ENCODE measurements at regions not wholly inside any gene's neighbourhood (a gene's known extent, or its start where the extent isn't known, plus 50 kb on each side); places are given as distances from the start of the nearest gene placed in this dataset.

DNA sequence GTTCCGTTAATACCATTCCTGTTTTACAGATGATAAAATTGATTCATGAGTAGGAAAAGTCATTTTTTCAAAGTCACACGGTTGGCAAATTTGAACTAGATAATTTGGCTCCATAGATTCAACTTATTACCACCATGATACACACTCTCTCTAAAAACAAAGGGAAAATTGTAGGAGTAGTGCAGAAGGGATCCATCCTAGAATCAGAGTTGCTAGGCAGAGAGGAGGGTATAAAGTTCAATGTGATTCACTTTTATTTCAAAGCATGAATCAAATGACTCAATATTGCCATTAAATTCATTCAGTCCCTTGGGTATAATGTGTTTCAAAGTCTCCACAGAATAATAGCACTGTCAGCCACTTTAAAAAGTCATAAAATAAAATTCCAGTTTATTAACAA is 747.2 kb upstream of the ACO1 start:
- Histone ChIP-seq H4K12ac (ENCODE audit: low read depth, low read length) (no peak overlapping the region), H2AK5ac (ENCODE audit: low read length) (no peak overlapping the region), H3K27me3 (ENCODE audit: insufficient read depth, low read length) (no peaks in the 10 kb centered on the region), H2BK12ac (ENCODE audit: low read length) (no peak overlapping the region), H3K14ac (ENCODE audit: low read length) (no peak overlapping the region), H3K79me2 (ENCODE audit: control insufficient read depth, insufficient read depth, low read length, poor library complexity) (no peaks in the 10 kb centered on the region), H3K9me3 (ENCODE audit: insufficient read depth, low read depth, low read length) (no peaks in the 10 kb centered on the region), H2AFZ (ENCODE audit: insufficient read depth, low read length, poor library complexity) (no peak overlapping the region), H3K18ac (ENCODE audit: low read length) (no peak overlapping the region), H3K79me1 (ENCODE audit: low read length) (no peaks in the 10 kb centered on the region), H3K4me2 (ENCODE audit: low read length) (no peak overlapping the region), H3K4me3 (ENCODE audit: low read depth, low read length) (no peak overlapping the region), H4K91ac (ENCODE audit: low read depth, low read length) (no peak overlapping the region), H3K23ac (ENCODE audit: low read length) (no peak overlapping the region), H3K9ac (ENCODE audit: low read length) (no peak overlapping the region), H2BK120ac (ENCODE audit: insufficient read depth, low read length, poor library complexity) (no peak overlapping the region), H3K36me3 (ENCODE audit: control insufficient read depth in 1 of 2, insufficient read depth in 2 of 2, low read length in 2 of 2) (no peaks in the 10 kb centered on the region), H3K4ac (ENCODE audit: low read depth, low read length) (no peak overlapping the region), H4K8ac (ENCODE audit: low read depth, low read length) (no peak overlapping the region), H2BK5ac (ENCODE audit: low read depth, low read length, poor library complexity) (no peak overlapping the region), H3K4me1 (ENCODE audit: control insufficient read depth in 1 of 2, insufficient read depth in 2 of 2, low read length in 2 of 2) (no peaks in the 10 kb centered on the region), H3K27ac (ENCODE audit: low read depth, low read length) (no peak overlapping the region)
- no CpG with 5 or more reads among the region's 2 CpGs for WGBS (ENCODE audit: extremely low coverage, insufficient coverage, insufficient read length)
- DNase-seq = no peak

DNA sequence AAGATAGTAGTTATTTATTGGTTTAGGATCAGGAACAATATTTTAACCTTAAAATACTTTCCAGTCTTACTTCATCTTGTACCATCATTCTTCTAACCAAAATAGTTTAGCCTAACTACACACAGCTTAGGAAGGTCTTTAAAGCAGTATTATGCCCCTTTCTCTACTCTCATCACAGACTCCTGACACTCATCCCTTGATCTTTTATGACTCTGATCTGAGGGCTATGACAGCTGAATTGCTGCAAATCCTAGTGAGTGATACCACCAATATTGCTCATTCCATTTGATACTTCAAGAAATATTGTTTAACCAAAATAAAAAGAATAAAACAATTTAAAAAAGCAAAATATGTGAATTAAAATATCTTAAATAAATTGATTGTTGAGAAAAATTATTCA is 746.6 kb upstream of the ACO1 start:
- no peak overlapping the region for H2BK12ac ChIP-seq (ENCODE audit: low read length)
- H2AFZ ChIP-seq (ENCODE audit: insufficient read depth, low read length, poor library complexity) = no peak overlapping the region
- no peak overlapping the region for H2BK120ac ChIP-seq (ENCODE audit: insufficient read depth, low read length, poor library complexity)
- H3K9me3 ChIP-seq (ENCODE audit: insufficient read depth, low read depth, low read length) = no peaks in the 10 kb centered on the region
- H3K27me3 ChIP-seq (ENCODE audit: insufficient read depth, low read length) = no peaks in the 10 kb centered on the region
- H2BK5ac ChIP-seq (ENCODE audit: low read depth, low read length, poor library complexity) = no peak overlapping the region
- no peaks in the 10 kb centered on the region for H3K79me1 ChIP-seq (ENCODE audit: low read length)
- H3K4me2 ChIP-seq (ENCODE audit: low read length) = no peak overlapping the region
- no peak overlapping the region for H3K23ac ChIP-seq (ENCODE audit: low read length)
- no peak overlapping the region for H3K4me3 ChIP-seq (ENCODE audit: low read depth, low read length)
- H3K18ac ChIP-seq (ENCODE audit: low read length) = no peak overlapping the region
- H3K9ac ChIP-seq (ENCODE audit: low read length) = no peak overlapping the region
- no peak overlapping the region for H4K91ac ChIP-seq (ENCODE audit: low read depth, low read length)
- no peak overlapping the region for H3K27ac ChIP-seq (ENCODE audit: low read depth, low read length)
- no peak overlapping the region for H4K12ac ChIP-seq (ENCODE audit: low read depth, low read length)
- H4K8ac ChIP-seq (ENCODE audit: low read depth, low read length) = no peak overlapping the region
- no peak overlapping the region for H3K4ac ChIP-seq (ENCODE audit: low read depth, low read length)
- no peak overlapping the region for H2AK5ac ChIP-seq (ENCODE audit: low read length)
- no peak overlapping the region for H3K14ac ChIP-seq (ENCODE audit: low read length)
- H3K36me3 ChIP-seq (ENCODE audit: control insufficient read depth in 1 of 2, insufficient read depth in 2 of 2, low read length in 2 of 2) = no peaks in the 10 kb centered on the region
- no peak for DNase-seq
- H3K4me1 ChIP-seq (ENCODE audit: control insufficient read depth in 1 of 2, insufficient read depth in 2 of 2, low read length in 2 of 2) = no peaks in the 10 kb centered on the region
- H3K79me2 ChIP-seq (ENCODE audit: control insufficient read depth, insufficient read depth, low read length, poor library complexity) = no peaks in the 10 kb centered on the region

DNA sequence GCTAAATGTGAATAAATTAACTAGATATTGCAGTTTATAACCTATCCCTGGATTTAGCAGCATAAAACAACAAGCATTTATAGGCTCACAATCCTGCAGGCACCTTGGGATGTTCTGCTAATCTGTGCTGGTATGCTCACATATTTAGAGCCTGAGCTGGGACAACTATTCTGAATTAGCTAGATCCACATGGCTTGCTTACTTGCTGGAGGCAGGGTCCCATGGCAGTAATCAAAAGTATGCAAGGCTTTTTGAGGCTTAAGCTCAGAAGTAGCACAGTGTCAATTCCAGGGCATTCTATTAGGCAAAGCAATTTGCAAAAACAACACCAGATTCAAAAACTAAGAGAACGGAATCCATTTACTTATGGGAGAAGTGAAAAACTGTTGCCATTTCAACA is 745.0 kb upstream of the ACO1 start:
- no peak overlapping the region for H3K27ac ChIP-seq (ENCODE audit: low read depth, low read length)
- no CpG with 5 or more reads among the region's 1 CpG for WGBS (ENCODE audit: extremely low coverage, insufficient coverage, insufficient read length)
- H3K23ac ChIP-seq (ENCODE audit: low read length) = no peak overlapping the region
- no peak overlapping the region for H2BK12ac ChIP-seq (ENCODE audit: low read length)
- no peaks in the 10 kb centered on the region for H3K27me3 ChIP-seq (ENCODE audit: insufficient read depth, low read length)
- DNase-seq = no peak
- no peak overlapping the region for H3K4ac ChIP-seq (ENCODE audit: low read depth, low read length)
- H3K36me3 ChIP-seq (ENCODE audit: control insufficient read depth in 1 of 2, insufficient read depth in 2 of 2, low read length in 2 of 2) = no peaks in the 10 kb centered on the region
- H3K4me2 ChIP-seq (ENCODE audit: low read length) = no peak overlapping the region
- H2BK5ac ChIP-seq (ENCODE audit: low read depth, low read length, poor library complexity) = no peak overlapping the region
- no peak overlapping the region for H2AFZ ChIP-seq (ENCODE audit: insufficient read depth, low read length, poor library complexity)
- no peak overlapping the region for H4K91ac ChIP-seq (ENCODE audit: low read depth, low read length)
- H3K79me2 ChIP-seq (ENCODE audit: control insufficient read depth, insufficient read depth, low read length, poor library complexity) = no peaks in the 10 kb centered on the region
- no peak overlapping the region for H3K18ac ChIP-seq (ENCODE audit: low read length)
- H3K79me1 ChIP-seq (ENCODE audit: low read length) = no peaks in the 10 kb centered on the region
- H3K4me1 ChIP-seq (ENCODE audit: control insufficient read depth in 1 of 2, insufficient read depth in 2 of 2, low read length in 2 of 2) = no peaks in the 10 kb centered on the region
- no peak overlapping the region for H4K8ac ChIP-seq (ENCODE audit: low read depth, low read length)
- H2BK120ac ChIP-seq (ENCODE audit: insufficient read depth, low read length, poor library complexity) = no peak overlapping the region
- no peaks in the 10 kb centered on the region for H3K9me3 ChIP-seq (ENCODE audit: insufficient read depth, low read depth, low read length)
- H3K4me3 ChIP-seq (ENCODE audit: low read depth, low read length) = no peak overlapping the region
- no peak overlapping the region for H3K14ac ChIP-seq (ENCODE audit: low read length)
- H2AK5ac ChIP-seq (ENCODE audit: low read length) = no peak overlapping the region
- no peak overlapping the region for H4K12ac ChIP-seq (ENCODE audit: low read depth, low read length)
- H3K9ac ChIP-seq (ENCODE audit: low read length) = no peak overlapping the region

DNA sequence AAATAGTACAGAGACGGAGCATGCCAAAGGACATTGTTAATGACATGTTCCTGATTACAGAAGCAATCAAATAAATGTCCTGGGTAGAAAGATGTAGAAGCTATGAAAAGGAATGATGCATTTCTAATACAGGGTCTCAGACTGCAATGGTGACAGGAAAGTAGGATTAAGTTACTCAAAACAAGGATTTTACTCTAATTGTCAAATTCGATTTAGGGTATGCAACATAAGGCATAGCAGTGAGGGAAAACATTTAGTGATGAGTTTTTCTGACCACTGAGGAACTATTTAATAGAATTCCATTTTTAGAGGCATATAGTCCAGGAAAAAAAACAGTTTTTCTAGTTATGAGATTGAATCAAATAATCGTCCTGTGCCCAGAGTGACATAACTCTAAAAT is 715.1 kb upstream of the ACO1 start:
- no peak for DNase-seq

GRCh38 chr9:31671011-31671410 is 713.4 kb upstream of the ACO1 start:
- Histone ChIP-seq H3K4me3 (ENCODE audit: low read depth, low read length) (no peak overlapping the region), H4K12ac (ENCODE audit: low read depth, low read length) (no peak overlapping the region), H3K18ac (ENCODE audit: low read length) (no peak overlapping the region), H3K4me2 (ENCODE audit: low read length) (no peak overlapping the region), H3K23ac (ENCODE audit: low read length) (no peak overlapping the region), H3K79me1 (ENCODE audit: low read length) (no peaks in the 10 kb centered on the region), H3K4me1 (ENCODE audit: control insufficient read depth in 1 of 2, insufficient read depth in 2 of 2, low read length in 2 of 2) (no peaks in the 10 kb centered on the region), H3K9me3 (ENCODE audit: insufficient read depth, low read depth, low read length) (no peaks in the 10 kb centered on the region), H3K4ac (ENCODE audit: low read depth, low read length) (no peak overlapping the region), H2BK12ac (ENCODE audit: low read length) (no peak overlapping the region), H3K27me3 (ENCODE audit: insufficient read depth, low read length) (no peaks in the 10 kb centered on the region), H3K27ac (ENCODE audit: low read depth, low read length) (no peak overlapping the region), H2BK5ac (ENCODE audit: low read depth, low read length, poor library complexity) (no peak overlapping the region), H3K9ac (ENCODE audit: low read length) (no peak overlapping the region), H4K8ac (ENCODE audit: low read depth, low read length) (no peak overlapping the region), H2AFZ (ENCODE audit: insufficient read depth, low read length, poor library complexity) (no peak overlapping the region), H2AK5ac (ENCODE audit: low read length) (no peak overlapping the region), H2BK120ac (ENCODE audit: insufficient read depth, low read length, poor library complexity) (no peak overlapping the region), H3K36me3 (ENCODE audit: control insufficient read depth in 1 of 2, insufficient read depth in 2 of 2, low read length in 2 of 2) (no peaks in the 10 kb centered on the region), H3K79me2 (ENCODE audit: control insufficient read depth, insufficient read depth, low read length, poor library complexity) (no peaks in the 10 kb centered on the region), H4K91ac (ENCODE audit: low read depth, low read length) (no peak overlapping the region), H3K14ac (ENCODE audit: low read length) (no peak overlapping the region)
- DNase-seq = no peak
- WGBS (ENCODE audit: extremely low coverage, insufficient coverage, insufficient read length) = no CpG with 5 or more reads among the region's 3 CpGs

More for the DNA sequence above, 715.1 kb upstream of the ACO1 start:
- no peaks in the 10 kb centered on the region for H3K79me2 ChIP-seq (ENCODE audit: control insufficient read depth, insufficient read depth, low read length, poor library complexity)
- H2AFZ ChIP-seq (ENCODE audit: insufficient read depth, low read length, poor library complexity) = no peak overlapping the region
- H3K4me1 ChIP-seq (ENCODE audit: control insufficient read depth in 1 of 2, insufficient read depth in 2 of 2, low read length in 2 of 2) = no peaks in the 10 kb centered on the region
- H2AK5ac ChIP-seq (ENCODE audit: low read length) = no peak overlapping the region
- no peak overlapping the region for H4K8ac ChIP-seq (ENCODE audit: low read depth, low read length)
- H3K23ac ChIP-seq (ENCODE audit: low read length) = no peak overlapping the region
- no peak overlapping the region for H3K14ac ChIP-seq (ENCODE audit: low read length)
- WGBS (ENCODE audit: extremely low coverage, insufficient coverage, insufficient read length) = no CpG with 5 or more reads among the region's 3 CpGs
- H3K9ac ChIP-seq (ENCODE audit: low read length) = no peak overlapping the region
- no peak overlapping the region for H4K91ac ChIP-seq (ENCODE audit: low read depth, low read length)
- no peaks in the 10 kb centered on the region for H3K9me3 ChIP-seq (ENCODE audit: insufficient read depth, low read depth, low read length)
- no peaks in the 10 kb centered on the region for H3K27me3 ChIP-seq (ENCODE audit: insufficient read depth, low read length)
- H3K4ac ChIP-seq (ENCODE audit: low read depth, low read length) = no peak overlapping the region
- H3K27ac ChIP-seq (ENCODE audit: low read depth, low read length) = no peak overlapping the region
- H2BK12ac ChIP-seq (ENCODE audit: low read length) = no peak overlapping the region
- no peak overlapping the region for H2BK120ac ChIP-seq (ENCODE audit: insufficient read depth, low read length, poor library complexity)
- no peaks in the 10 kb centered on the region for H3K79me1 ChIP-seq (ENCODE audit: low read length)
- H3K18ac ChIP-seq (ENCODE audit: low read length) = no peak overlapping the region
- H2BK5ac ChIP-seq (ENCODE audit: low read depth, low read length, poor library complexity) = no peak overlapping the region
- no peak overlapping the region for H3K4me3 ChIP-seq (ENCODE audit: low read depth, low read length)
- no peaks in the 10 kb centered on the region for H3K36me3 ChIP-seq (ENCODE audit: control insufficient read depth in 1 of 2, insufficient read depth in 2 of 2, low read length in 2 of 2)
- no peak overlapping the region for H4K12ac ChIP-seq (ENCODE audit: low read depth, low read length)
- H3K4me2 ChIP-seq (ENCODE audit: low read length) = no peak overlapping the region
